SK-N-SH (cell line): ENCODE measurements at regions not wholly inside any gene's neighbourhood (a gene's known extent, or its start where the extent isn't known, plus 50 kb on each side); places are given as distances from the start of the nearest gene placed in this dataset.

Source experiments
- CHD2 ChIP-seq: fragments of 150-350 bp; IDR thresholded peaks from 2 replicates; pipeline ENCODE4 v1.6.1; 2018; ENCODE audit warnings: low read length; ENCODE audit not compliant: partially characterized antibody
- FOXM1 ChIP-seq: IDR thresholded peaks from 2 replicates; pipeline ENCODE4 v1.4.0; 2012; ENCODE audit warnings: low read depth, mild to moderate bottlenecking
- JUND ChIP-seq: IDR thresholded peaks from 2 replicates; pipeline ENCODE4 v1.4.0; 2012
- RCOR1 ChIP-seq: fragments of 150-350 bp; IDR thresholded peaks from 2 replicates; pipeline ENCODE4 v1.6.1; 2017; ENCODE audit warnings: antibody characterized with exemption, low read length
- REST ChIP-seq: IDR thresholded peaks from 2 replicates; pipeline ENCODE4 v1.6.1; 2012; ENCODE audit warnings: mild to moderate bottlenecking, low read depth, low read length, moderate library complexity
- SIN3A ChIP-seq: IDR thresholded peaks from 2 replicates; pipeline ENCODE4 v1.6.1; 2012; ENCODE audit warnings: low read depth, mild to moderate bottlenecking, low read length, moderate library complexity, borderline replicate concordance
- TAF1 ChIP-seq: IDR thresholded peaks from 2 replicates; pipeline ENCODE4 v1.6.1; 2012; ENCODE audit warnings: low read depth, mild to moderate bottlenecking, low read length, moderate library complexity, borderline replicate concordance
- TEAD4 ChIP-seq: IDR thresholded peaks from 2 replicates; pipeline ENCODE4 v1.4.0; 2012; ENCODE audit warnings: mild to moderate bottlenecking, borderline replicate concordance; ENCODE audit not compliant: insufficient read depth
- TF ChIP-seq, protein P1 (sequence below): fragments of 200-600 bp; sonication (generic); IDR thresholded peaks from 2 replicates; pipeline ENCODE4 v1.6.1; 2017; ENCODE audit warnings: antibody characterized with exemption, mild to moderate bottlenecking, moderate library complexity

DNA sequence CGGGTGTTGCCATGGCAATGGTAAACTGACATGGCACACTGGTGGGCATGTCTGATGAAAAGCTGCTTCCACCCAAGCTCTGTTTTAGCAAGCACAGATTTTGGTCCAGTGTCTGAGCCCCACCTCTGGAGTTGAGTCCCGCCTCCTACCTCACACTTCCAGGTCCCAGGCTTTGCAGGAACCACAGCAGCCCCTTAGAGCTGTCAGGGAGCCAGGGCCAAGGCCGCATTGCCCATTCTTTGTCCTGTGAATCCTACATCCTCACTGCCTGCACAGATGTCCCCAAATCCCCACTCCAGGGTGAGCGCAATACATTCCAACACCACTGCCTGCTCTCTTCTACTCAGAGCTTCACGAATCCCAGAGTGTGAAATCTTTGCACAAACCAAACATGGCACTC lies 292.2 kb downstream of the PREX1 start:
- TF ChIP-seq CHD2 (no peak), FOXM1 (no peak), SIN3A (no peak), RCOR1 (no peak), TAF1 (no peak), JUND (no peak), REST (no peak), TEAD4 (no peak)
- TF ChIP-seq, protein P1, sequence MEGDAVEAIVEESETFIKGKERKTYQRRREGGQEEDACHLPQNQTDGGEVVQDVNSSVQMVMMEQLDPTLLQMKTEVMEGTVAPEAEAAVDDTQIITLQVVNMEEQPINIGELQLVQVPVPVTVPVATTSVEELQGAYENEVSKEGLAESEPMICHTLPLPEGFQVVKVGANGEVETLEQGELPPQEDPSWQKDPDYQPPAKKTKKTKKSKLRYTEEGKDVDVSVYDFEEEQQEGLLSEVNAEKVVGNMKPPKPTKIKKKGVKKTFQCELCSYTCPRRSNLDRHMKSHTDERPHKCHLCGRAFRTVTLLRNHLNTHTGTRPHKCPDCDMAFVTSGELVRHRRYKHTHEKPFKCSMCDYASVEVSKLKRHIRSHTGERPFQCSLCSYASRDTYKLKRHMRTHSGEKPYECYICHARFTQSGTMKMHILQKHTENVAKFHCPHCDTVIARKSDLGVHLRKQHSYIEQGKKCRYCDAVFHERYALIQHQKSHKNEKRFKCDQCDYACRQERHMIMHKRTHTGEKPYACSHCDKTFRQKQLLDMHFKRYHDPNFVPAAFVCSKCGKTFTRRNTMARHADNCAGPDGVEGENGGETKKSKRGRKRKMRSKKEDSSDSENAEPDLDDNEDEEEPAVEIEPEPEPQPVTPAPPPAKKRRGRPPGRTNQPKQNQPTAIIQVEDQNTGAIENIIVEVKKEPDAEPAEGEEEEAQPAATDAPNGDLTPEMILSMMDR = no peak
